GM18909 (cell line): ENCODE measurements at regions not wholly inside any gene's neighbourhood (a gene's known extent, or its start where the extent isn't known, plus 50 kb on each side); places are given as distances from the start of the nearest gene placed in this dataset.
"Not testable (repeated sequence)": the region's sequence is repeated elsewhere in the genome, so short reads cannot be mapped to it uniquely, and the experiment has no call there.

ENCODE experiments used
- ATAC-seq: cut with Tn5 transposase; IDR thresholded peaks from one replicate; pipeline ENCODE4 v1.9.1; 2021; ENCODE audit warnings: mild to moderate bottlenecking; ENCODE audit not compliant: unreplicated experiment, poor library complexity

DNA sequence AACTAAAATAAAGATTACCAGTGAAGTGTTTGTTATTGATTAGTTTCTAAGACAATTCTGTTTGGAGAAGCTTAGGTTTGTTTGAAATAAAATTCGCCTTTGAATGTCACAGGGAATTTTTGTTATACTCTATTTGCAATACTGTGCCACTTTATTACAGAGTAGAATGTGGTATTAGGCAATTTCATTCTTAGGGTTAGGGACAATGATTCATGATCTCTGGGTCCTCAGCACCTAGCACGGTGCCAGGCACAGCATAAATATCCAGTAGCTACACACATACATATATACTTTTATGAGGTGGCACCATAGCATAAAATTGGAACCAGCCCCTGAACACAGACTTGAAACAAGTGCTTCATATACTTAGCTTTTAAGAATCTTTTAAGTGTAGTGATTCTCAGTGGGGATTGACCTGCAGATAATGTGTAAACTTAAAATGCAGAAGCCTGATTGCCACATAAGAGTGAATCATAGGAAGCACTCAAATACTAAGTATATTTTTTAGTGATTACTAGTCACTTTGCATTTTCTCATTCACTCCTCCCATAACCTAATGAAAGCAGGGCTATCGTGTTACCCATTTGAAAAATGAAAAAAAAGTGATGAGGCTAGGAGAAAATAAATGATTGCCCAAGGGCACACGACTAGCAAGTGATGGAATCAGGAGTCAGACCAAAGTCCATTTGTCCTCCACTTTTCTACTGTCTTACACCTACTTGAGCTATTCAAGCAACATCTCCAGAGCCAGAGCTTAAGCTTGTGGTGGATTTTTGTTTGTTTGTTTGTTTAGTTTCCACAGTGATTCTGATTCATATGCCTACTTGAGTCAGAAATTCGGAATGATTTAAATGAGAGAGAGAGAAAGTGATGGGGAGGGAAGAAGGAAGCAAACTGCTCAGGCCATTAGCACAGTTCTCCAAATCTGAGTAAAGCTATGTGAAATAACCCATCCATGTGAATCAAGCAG, 366.0 kb upstream of the FGF13 start:
- ATAC-seq = no peak

- no peak for ATAC-seq
Measured at GRCh38 chrX:139063364-139063763, 351.8 kb upstream of the FGF13 start.

- ATAC-seq = no peak
Measured at GRCh38 chrX:139058831-139059495, 347.4 kb upstream of the FGF13 start.

DNA sequence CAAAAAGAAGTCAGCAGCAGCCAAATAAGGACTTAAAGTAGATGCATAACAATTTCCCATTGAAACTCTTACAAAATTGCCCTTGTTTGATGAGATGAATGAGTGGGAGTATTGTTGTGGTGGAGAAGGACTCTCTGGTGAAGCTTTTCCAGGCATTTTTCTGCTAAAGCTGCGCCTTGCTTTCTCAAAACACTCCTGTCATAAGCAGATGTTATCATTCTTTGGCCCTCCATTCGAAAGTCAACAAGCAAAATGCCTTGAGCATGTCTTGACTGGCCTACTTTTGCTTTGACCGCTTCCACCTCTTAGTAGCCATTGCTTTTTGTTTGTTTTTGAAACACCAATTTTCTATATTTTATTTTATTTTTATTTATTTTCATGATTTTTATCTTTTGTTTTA, 340.9 kb upstream of the FGF13 start:
- ATAC-seq = no peak

DNA sequence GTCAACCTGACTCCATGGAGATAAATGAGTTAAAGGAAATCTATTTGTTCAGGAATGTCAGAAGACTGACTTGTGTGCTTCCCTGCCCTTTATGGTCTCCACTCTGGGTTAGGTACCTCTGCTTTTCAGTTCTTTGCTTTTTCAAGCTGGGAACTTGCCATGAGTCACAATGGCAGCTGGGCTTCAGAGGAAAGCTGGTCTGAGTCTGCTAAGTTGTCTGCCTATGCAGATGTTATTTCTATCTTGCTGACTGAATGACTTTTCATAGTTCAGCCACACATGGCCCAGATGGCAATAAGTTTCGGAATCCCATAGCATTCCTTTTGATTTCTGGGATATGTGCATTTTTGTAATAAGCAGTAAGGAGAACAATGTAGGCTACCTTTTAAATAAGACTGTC, 337.9 kb upstream of the FGF13 start:
- ATAC-seq = no peak

DNA sequence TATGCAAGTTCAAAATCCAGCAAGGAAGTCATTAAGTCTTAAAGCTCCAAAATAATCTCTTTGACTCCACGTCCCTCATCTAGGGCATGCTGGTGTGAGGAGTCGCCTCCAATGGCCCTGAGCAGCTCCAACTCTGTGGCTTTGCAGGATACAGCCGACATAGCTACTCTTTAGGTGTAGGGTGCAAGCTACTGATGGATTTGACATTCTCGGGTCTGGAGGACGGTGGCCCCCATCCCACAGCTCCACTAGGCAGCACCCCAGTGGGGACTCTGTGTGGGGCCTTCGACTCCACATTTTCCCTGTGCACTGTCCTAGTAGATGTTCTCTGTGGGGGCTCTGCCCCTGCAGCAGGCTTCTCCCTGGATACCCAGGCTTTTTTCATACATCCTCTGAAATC, 333.2 kb upstream of the FGF13 start:
- no peak for ATAC-seq

DNA sequence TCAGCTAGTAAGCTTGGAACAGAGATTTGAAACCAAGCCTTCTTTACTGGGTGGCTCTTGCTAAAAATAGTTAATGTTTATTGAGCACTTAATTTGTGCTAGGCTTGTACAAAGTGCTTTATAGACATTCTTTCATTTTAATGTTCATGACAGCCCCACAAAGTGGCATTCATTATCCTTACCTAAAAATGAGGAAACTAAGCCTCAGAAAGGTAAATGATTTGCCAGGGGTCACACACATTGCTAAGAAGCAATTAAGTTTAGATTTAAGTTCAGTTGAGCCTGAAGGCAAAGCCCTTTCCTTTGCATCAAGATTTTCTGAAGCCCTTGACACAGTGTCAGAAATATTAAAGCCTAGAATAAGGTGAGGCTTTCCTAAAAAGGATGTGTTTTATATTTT, 327.5 kb upstream of the FGF13 start:
- ATAC-seq = no peak

GRCh38 chrX:139026811-139027210, 315.3 kb upstream of the FGF13 start:
- ATAC-seq = no peak

DNA sequence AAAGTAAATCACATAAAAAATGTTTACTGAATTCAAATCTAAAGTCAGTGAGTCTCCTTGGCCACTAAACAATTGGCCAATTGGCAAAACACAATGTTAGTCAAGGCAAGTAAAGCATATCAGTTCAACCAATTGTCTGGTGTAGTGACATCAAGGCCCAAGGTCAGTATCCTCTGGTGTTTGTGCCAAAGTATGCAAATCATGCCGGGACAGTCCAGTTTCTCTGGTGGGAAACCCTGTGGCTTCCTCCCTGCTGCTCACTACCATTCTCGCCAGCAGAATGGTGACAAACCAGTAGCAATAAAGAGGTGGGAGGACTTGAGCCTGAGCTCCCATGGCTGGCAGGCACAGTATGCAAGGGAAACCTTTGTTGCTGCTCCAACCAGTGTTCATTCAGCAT, 314.9 kb upstream of the FGF13 start:
- ATAC-seq = no peak

DNA sequence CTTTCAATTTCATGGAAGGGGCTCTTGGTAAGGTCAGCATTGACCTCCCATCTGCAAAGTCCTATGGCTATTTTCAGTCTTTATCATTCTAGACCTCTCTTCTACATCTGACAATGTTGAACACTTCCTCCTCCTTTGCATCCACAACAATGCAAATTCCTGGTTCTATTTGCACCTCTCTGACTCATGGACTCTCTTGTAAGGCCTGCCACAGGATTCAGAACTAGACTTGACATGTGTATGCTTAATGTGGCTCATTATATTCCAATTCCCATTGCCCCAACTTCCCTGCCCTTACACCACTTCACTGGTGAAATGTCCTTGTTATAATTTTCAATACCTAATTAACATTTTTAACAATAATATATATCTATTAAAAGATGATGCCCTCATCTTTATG, 314.3 kb upstream of the FGF13 start:
- ATAC-seq = no peak

DNA sequence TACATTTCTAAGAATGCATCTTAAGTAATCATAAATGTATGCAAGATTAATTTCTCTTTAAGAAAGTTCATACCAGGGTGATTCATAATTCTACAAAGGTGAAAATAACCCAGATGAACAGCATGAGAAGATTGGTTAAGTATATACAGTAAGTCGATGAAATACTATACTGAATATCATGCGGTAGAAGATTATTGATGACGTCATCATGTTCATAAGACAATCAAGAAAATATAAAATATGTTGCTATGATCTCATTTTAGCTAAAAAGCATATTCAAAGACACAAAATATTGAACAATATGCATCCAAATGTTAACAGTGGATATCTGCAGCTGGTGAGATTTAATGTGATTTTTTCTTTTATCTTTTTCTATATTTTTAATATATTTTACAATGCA, 312.0 kb upstream of the FGF13 start:
- ATAC-seq = no peak

- ATAC-seq = no peak
Measured at GRCh38 chrX:139020801-139021200, 309.3 kb upstream of the FGF13 start.

- ATAC-seq = no peak
Measured at GRCh38 chrX:139018436-139018835, 306.9 kb upstream of the FGF13 start.

DNA sequence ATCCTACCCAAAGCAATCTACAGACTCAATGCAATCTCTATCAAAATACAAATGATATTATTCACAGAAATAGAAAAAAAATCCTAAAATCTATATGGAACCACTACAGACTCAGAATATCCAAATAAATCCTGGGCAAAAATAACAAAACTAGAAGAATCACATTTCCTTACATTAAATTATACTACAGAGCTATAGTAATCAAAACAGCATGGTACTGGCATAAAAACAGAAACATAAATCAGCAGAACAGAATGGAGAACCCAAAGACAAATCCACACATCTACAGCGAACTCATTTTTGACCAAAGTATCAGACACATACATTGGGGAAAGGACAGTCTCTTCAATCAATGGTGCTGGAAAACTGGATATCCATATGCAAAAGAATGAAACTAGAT, 304.1 kb upstream of the FGF13 start:
- no peak for ATAC-seq

- ATAC-seq = no peak
Measured at GRCh38 chrX:139008185-139008584, 296.7 kb upstream of the FGF13 start.

GRCh38 chrX:139003856-139004527, 292.5 kb upstream of the FGF13 start:
- ATAC-seq = not testable (repeated sequence)

DNA sequence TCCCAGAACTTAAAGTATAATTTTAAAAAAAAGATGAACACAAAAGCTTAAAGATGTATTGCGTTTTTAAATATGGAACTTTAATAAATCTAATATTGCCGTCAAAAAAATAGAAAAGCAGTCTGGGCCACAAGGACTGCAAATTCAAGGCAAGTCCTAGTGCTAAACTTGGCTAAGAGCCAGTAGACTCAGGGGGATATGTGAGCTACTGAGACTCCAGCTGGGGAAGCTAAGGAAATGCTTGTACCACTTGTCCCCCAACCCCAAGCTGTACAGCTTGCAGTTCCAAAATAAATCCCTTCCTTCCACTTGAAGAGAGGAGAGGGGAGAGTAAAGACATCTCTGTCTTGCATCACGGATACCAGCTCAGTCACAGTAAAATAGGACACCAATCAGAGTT, 290.8 kb upstream of the FGF13 start:
- ATAC-seq = no peak

DNA sequence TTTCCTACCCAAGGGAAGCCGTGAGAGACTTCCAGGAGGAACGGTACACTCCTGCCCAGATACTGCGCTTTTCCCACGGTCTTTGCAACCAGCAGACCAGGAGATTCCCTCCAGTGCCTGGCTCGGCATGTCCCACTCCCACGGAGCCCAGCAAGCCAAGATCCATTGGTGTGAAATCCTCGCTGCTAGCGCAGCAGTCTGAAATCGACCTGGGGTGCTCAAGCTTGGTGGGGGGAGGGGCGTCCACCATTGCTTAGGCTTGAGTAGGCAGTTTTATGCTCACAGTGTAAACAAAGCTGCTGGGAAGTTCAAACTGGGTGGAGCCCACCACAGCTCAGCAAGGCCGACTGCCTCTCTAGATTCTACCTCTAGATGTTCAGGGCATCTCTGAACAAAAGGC, 284.8 kb upstream of the FGF13 start:
- no peak for ATAC-seq

DNA sequence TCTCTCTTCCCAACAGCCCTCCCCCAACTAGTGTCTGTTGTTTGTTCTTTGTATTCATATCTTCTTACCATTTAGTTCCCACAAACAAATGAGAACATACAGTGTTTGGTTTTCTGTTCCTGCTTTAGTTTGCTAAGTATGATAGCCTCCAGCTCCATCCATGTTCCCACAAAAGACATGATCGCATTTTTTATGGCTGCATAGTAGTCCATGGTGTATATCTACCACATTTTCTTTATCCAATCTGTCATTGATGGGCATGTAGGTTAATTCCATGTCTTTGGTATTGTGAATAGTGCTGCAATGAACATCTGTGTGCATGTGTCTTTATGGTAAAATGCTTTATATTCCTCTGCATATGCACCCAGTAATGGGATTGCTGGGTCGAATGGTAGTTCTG, 283.9 kb upstream of the FGF13 start:
- ATAC-seq = no peak

DNA sequence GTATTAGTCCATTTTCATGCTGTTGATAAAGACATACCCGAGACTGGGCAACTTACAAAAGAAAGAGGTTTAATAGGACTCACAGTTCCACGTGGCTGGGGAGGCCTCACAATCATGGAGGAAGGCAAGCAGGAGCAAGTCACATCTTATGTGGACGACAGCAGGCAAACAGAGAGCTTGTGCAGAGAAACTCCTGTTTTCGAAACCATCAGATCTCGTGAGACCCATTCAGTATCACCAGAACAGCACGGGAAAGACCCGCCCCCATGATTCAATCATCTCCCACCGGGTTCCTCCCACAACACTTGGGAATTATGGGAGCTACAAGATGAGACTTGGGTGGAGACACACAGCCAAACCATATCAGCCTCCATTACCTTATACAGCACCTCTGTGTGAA, 278.9 kb upstream of the FGF13 start:
- ATAC-seq = not testable (repeated sequence)

- ATAC-seq = no peak
Measured at GRCh38 chrX:138986866-138987265, 275.3 kb upstream of the FGF13 start.
